GM19324 (cell line): ENCODE measurements at regions not wholly inside any gene's neighbourhood (a gene's known extent, or its start where the extent isn't known, plus 50 kb on each side); places are given as distances from the start of the nearest gene placed in this dataset.

Experiments used
- ATAC-seq: cut with Tn5 transposase; IDR thresholded peaks from one replicate; pipeline ENCODE4 v1.9.1; 2021; ENCODE audit warnings: mild to moderate bottlenecking, moderate library complexity; ENCODE audit not compliant: unreplicated experiment, low FRiP score

DNA sequence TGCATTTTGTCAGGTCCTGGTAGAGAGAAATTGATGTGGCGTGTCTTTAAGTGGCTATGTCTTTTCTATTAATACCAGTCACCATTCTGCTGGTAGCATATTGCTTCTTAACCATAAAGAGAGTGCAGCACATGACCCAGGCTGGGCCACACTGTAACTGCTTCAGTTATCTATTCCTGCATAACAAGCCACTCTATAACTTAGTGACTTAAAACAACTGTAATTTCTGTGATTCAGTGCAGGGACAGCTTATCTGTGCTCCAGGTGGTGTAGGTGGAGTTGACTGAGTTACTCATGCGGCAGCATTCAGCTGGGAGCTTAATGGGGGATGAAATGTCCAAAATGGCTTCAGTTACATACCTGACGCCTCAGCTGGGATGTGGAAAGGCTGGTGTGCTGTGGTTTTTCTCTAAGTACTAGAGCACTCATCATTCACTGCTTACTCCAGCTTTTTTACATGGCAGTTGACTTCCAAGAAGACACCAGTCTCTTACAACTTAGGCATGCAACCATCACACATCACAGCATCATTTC lies 742.4 kb downstream of the SATB2 start:
- no peak for ATAC-seq

GRCh38 chr2:198712485-198712884 lies 745.3 kb downstream of the SATB2 start:
- no peak for ATAC-seq

DNA sequence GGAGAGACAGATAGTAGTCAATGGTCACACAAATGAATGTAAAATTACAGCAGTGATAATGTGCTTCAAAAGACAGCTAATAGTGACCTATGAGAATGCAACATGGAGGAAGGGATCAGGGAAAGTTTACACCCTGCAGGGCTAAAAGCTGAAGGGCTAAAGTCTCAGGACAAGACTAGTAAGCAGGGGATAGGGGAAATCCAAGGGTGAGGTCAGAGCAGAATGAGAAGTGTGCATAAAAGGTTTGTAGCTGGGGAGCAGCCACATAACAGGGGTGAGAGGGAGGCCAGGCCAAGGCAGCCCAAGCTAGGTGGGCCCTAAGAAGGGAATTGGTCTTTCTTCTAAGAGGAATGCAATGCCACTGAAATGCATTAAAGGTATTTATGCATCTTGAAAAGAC lies 746.3 kb downstream of the SATB2 start:
- ATAC-seq: no peak

DNA sequence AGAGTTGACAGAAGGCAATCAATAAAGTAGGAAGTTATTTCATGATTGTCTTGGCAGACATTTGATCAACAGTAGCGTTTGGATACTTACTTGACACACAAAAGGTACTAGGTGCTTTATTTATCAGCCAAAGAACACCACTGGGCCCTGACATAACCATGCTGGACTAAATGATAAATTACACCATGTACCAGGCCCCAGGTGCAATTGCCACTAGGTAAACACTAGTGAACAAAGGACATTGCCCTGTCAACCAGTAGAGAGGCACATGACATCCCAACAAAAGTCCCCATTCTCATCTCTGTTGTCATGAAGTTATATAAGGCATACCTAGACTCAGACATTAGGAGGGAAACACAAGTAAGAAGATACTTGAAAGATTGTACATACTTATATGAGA lies 747.2 kb downstream of the SATB2 start:
- ATAC-seq: no peak

DNA sequence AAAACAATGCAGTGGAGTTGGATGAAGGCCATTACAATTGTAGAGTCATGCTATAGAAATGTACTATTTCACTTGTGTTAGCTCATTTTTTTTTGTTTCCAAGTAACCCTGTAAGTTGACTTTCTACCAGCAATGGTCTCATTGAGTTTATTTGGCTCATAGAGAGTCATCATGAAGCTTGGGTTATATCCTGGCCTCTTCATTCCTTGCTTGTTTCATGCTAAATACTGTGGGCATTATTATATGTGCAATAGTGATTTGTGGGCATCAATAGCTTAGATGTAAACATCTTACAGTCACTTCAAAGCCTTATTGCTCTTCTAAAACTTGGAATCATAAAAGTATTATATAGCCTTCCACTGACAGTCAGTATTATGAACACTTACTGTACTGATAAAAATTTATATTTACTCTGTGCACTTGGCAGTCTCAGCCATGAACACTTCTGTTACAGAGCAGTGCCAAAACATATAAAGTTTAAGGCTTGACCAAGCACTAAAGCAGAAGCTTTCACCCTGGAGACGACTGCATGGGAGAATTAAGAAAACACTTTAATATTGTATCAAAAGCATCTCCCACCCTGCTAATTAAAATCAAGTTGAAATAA lies 751.2 kb downstream of the SATB2 start:
- no peak for ATAC-seq

- ATAC-seq: no peak
Measured at GRCh38 chr2:198703281-198703680, 754.5 kb downstream of the SATB2 start.

GRCh38 chr2:198702796-198703195 lies 754.9 kb downstream of the SATB2 start:
- no peak for ATAC-seq

- ATAC-seq: no peak
Measured at GRCh38 chr2:198701481-198701880, 756.3 kb downstream of the SATB2 start.

- ATAC-seq: no peak
Measured at GRCh38 chr2:198700319-198700718, 757.4 kb downstream of the SATB2 start.

DNA sequence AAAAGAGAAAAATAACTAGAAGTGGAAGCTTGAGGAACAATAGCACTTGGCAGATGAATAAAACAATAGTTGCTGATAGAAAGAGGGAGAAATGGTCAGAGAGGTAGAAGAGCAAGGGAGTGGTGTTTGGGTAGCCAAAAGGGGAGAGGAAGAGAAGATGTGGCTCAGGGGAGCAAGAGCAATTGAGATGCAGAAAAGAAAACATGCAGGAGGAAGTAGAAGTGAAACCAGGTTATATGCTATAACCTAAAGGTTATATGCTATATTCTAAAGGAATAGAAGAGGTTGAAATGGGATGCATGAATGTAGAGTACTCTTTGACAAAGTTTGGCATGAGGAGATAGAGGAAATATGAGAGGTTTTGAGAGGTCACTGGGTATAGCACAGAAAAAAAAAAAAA lies 759.5 kb downstream of the SATB2 start:
- no peak for ATAC-seq

DNA sequence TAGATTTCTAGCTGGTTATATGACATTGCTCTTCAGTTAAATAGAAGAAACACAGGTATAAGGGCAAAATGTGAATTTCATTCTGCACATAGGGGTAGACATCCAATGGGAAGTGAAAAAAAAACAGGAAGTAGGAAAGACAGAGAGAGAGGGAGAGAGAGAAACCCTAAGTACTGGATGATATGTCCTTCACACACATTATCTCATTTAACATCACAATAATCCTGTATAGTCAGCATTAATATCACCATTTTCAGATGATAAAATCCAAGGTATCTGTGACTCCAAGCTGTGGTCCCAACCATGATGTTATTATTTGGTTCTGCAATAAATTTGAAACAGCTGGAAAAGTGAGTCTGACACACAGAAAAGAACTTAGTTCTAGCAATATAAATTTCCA lies 759.9 kb downstream of the SATB2 start:
- ATAC-seq: no peak

DNA sequence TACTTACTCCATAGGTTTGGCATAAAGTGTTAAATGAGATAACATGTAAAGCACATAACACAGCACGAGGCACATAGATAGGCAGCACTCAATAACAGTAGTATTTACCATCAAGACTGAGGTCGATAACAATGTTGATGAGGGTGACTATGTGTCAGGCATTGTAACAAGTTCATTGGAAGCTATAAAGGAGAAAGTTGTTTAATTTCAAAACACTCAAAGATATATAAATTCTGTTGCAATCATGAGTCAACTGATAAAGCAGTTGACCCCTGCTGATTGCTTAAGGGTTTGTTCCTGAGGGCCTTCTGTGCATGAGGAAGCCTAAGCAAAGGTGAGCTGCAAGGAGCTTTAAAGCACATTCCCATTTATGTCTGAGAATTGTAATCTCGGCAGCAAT lies 760.5 kb downstream of the SATB2 start:
- ATAC-seq: no peak

DNA sequence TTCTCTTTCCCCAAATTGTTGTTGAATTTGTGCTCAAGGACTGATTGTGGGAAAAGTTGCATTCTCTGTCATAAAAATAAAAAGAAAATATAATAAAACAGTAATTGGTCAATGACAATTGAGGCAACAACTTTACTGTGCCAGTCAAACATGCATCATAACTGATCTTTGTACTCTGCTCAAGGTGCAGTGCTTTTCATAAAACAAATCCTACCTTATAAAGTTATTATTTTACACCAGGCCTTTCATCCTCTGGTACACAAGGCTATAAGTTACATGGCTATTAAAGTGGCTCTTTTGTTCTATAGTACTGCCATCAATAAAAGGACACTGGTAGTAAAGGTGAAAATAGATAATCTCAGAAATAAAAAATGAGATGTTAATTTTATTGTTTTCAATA lies 761.9 kb downstream of the SATB2 start:
- ATAC-seq: no peak

DNA sequence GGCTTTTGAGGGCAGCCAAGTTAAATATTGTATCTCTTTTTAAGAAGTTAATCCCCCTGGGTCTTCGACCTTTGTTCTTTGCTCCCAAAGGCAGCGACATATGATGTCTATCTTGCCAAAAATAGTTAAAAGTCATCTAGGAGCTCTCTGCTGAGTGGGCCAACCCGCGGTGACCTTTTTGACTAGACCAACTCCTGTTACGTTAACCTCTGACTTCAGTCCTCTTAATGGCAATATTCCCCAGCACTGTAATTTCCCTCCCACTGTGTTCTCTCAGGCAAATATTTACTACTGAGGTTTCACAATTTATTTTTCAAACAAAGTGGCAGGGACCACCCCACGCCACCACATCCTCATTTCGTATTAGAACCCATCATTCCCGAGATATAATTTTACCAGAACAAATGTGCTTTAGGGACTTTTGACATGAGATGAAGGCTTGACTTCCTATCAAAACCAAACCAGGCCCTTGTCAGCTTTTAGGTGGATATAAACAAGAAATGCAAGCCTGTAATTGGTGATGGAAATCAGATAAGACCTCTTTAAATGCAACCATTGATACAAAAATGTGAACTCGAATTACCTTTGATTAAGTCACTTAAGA lies 764.7 kb downstream of the SATB2 start:
- no peak for ATAC-seq

DNA sequence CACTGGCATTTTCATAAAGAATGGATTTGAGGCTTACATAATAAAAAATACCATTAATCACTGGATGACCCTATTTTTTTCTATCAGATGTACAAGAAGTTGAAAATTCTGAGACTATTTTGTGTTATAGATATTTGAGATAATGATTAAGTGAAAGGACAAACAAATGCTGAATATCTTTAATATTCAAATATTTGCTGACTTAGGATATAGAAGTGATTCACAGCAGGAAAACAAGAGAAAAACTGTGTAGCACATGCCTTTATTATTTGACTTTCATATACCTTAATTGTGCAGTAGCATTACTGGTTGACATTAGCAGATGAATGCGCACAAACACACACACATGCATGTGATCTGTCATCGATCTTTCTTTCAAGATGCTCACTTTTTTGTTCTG lies 766.5 kb downstream of the SATB2 start:
- ATAC-seq: no peak

- ATAC-seq: no peak
Measured at GRCh38 chr2:198664321-198664720, 793.4 kb downstream of the SATB2 start.

GRCh38 chr2:198662905-198663304 lies 794.8 kb downstream of the SATB2 start:
- no peak for ATAC-seq

DNA sequence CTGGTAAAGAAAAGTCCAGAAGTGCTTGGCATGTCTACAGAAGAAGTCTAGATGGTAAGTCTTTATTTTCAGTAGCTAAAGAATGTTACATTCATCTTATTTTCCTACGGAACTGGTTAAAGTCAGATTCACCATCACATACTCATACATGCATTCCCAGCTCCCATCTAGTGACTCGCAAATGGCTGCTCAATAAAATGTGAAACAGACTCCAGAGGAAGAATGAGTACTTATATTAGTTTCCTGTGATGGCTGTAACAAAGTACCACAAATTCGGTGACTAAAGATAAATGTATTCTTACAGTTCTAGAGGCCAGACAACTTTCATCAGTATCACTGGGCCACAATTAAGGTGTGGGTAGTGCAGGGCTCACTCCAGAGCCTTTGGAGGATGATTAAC lies 797.2 kb downstream of the SATB2 start:
- ATAC-seq: no peak

DNA sequence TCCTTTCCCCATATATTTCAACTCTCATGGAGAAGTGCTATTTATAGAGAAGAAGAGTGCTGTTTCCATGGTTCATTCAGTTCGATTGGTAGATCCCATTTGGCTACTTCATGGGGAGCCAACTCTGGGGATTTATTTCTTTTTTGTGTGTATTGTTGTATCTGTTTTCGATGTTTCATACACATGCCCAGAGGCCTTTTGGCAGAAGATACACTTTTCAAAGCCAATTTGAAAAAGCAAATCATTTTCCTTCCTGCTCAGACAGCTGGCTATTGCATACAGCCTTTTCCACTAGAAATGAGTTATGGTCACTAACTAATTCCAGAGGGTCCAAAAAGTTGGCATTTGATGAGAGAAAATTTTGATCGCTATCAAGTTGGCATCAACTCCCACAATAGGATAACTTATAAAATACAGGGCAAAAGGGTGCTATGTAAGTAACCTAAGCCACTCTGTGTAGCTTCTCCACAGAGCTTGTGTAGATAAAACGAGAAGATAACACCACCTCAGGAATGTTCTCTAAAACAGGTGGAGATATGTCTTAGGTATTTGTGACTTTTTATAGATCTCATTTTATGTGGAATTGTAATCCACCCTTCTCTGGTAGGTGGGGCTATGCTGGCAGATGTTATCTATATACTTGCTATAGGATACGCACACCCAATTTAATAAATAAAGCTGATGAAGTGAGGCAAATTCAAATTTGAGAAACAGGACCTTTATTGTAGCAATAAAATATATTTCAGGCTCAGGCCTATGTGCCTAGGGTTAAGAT lies 798.5 kb downstream of the SATB2 start:
- no peak for ATAC-seq

GRCh38 chr2:198657512-198658121 lies 800.1 kb downstream of the SATB2 start:
- no peak for ATAC-seq

- ATAC-seq: no peak
Measured at GRCh38 chr2:198656869-198657268, 800.9 kb downstream of the SATB2 start.
